Fibroblast of villous mesenchyme (primary cell): ENCODE measurements at regions not wholly inside any gene's neighbourhood (a gene's known extent, or its start where the extent isn't known, plus 50 kb on each side); places are given as distances from the start of the nearest gene placed in this dataset.
A peak's percentile ranks its signal among the peaks of the same experiment; 100 is the strongest.

Experiments used
- DNase-seq: peaks from one replicate; pipeline ENCODE4 v3.0.0-alpha.2; 2010; ENCODE audit warnings: low read depth
- H3K4me3 ChIP-seq: 2 replicates; pipeline ENCODE4 v1.5.1; 2011; ENCODE audit warnings: low read depth, mild to moderate bottlenecking, low read length
- TF ChIP-seq, protein P1 (sequence below): IDR thresholded peaks from 2 replicates; pipeline ENCODE4 v1.5.1; 2012; ENCODE audit warnings: low read depth, mild to moderate bottlenecking, low read length; ENCODE audit not compliant: insufficient read depth

DNA sequence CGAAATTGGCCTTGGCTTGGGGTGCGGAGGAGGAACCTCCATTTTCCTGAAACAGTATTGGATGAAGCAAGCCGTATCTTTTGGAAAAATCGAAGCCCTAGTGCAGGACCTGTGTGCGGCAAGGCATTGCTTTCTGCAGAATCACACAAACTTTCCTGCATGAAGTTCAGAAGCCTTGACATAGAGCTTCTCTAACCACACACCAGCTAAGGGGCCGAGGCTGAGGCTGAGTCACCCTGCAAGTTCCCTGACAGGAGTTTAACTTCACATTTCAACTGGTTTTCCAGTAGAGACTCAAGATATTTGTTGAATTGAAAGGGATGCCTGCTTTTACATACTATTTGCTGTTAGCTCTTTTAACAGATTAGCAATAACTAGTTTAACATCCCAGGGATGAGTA lies 67.8 kb downstream of the TCF20 start:
- DNase-seq, result peak; percentile 14
- no peak overlapping the region for H3K4me3 ChIP-seq

DNA sequence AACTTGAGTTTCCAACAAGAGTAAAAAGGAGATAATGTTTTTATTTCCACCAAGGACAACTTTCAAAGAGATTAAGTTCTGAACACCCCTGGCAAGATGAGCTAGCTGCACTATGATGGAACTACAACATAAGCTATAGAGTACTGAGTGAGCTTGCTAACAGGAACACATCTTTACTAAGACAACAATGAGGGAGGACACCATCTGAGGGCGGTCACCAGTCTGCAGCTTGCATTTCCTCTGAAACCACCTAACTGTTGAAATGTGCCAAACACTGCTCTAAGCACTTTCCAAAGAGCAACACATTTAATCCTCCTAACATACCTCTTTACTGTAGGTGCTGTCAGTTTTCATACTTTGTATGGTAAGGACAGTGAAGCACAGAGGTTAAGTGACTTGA lies 68.4 kb downstream of the TCF20 start:
- no peak for DNase-seq
- TF ChIP-seq, protein P1, sequence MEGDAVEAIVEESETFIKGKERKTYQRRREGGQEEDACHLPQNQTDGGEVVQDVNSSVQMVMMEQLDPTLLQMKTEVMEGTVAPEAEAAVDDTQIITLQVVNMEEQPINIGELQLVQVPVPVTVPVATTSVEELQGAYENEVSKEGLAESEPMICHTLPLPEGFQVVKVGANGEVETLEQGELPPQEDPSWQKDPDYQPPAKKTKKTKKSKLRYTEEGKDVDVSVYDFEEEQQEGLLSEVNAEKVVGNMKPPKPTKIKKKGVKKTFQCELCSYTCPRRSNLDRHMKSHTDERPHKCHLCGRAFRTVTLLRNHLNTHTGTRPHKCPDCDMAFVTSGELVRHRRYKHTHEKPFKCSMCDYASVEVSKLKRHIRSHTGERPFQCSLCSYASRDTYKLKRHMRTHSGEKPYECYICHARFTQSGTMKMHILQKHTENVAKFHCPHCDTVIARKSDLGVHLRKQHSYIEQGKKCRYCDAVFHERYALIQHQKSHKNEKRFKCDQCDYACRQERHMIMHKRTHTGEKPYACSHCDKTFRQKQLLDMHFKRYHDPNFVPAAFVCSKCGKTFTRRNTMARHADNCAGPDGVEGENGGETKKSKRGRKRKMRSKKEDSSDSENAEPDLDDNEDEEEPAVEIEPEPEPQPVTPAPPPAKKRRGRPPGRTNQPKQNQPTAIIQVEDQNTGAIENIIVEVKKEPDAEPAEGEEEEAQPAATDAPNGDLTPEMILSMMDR, result no peak
- no peak overlapping the region for H3K4me3 ChIP-seq

More for the DNA sequence above, 67.8 kb downstream of the TCF20 start:
- TF ChIP-seq, protein P1, result no peak

DNA sequence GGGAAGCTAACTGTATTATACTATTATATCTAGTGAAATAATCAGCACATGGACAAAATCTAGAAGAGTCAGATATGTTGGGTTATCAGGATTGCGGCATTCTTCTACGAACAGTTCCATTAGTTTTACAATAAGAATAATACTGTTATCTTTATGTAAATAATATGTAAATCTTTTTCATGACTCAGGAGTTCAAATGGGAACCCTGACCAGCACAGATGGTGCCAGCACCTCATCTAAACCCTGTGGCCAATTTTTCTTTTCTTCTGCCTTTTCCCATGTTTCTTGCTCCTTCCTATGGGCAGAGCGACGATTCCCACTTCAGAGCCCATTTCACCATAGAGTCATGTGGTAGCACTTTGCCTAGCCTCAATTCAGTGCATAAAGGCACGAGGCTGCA lies 68.4 kb upstream of the CYP2D6 start:
- no peak for DNase-seq
- TF ChIP-seq, protein P1, result no peak
- H3K4me3 ChIP-seq, result no peak overlapping the region

DNA sequence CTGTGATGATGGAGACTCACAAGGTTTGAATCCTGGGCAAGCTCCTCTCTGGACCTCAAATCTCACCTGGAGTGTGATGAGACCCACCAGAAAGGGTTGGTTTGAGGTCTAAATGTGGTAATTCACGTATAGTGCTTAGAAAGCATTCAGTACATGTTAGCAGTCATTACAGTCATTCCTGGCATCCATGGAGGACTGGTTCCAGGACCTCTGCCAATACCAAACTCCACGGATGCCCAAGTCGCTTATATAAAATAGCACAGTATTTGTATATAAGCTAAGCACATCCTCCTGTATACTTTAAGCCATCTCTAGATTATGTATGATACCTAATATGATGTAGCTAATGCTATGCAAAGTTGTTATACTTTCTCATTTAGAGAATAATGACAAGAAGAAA lies 67.6 kb upstream of the CYP2D6 start:
- H3K4me3 ChIP-seq, result no peak overlapping the region
- DNase-seq, result no peak
- TF ChIP-seq, protein P1, result no peak

DNA sequence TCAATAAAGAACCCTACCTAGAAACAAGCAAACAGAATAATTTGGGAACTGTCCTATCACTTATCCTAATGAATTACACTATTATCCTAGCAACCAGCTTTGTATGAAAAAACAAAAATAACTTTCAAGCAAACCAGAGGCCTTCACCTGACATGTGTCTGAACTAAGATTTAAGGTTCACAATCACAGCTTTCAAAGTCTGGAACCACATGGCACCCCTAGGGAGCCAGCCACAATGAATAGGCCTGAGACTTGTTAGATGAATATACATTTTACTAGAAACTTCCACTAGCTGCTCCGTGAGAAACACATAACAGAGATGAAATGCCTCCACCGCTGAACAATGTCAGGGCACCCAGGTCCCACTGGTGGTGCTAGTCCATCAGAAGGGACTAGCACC lies 65.8 kb upstream of the CYP2D6 start:
- no peak for DNase-seq
- H3K4me3 ChIP-seq, result no peak overlapping the region
- TF ChIP-seq, protein P1, result no peak

DNA sequence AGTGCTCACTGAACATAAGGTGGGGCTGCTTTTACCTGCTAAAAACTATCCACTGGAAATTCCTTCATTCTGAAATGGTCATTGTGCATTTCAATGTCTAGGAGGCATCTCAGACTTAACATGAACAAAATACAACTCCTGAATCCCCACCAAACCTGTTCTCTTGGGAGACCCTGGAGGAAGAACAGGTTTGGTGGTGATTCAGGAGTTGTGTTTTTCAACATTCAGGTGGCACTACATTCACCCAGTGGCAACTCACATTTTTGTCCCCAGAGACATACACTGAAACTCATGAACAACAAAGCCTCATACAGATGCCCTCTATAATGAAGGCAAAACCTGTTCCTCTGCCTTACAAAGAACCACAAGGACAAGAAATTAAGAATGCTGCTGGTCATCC lies 64.3 kb upstream of the CYP2D6 start:
- no peak for DNase-seq
- H3K4me3 ChIP-seq, result no peak overlapping the region
- TF ChIP-seq, protein P1, result no peak

DNA sequence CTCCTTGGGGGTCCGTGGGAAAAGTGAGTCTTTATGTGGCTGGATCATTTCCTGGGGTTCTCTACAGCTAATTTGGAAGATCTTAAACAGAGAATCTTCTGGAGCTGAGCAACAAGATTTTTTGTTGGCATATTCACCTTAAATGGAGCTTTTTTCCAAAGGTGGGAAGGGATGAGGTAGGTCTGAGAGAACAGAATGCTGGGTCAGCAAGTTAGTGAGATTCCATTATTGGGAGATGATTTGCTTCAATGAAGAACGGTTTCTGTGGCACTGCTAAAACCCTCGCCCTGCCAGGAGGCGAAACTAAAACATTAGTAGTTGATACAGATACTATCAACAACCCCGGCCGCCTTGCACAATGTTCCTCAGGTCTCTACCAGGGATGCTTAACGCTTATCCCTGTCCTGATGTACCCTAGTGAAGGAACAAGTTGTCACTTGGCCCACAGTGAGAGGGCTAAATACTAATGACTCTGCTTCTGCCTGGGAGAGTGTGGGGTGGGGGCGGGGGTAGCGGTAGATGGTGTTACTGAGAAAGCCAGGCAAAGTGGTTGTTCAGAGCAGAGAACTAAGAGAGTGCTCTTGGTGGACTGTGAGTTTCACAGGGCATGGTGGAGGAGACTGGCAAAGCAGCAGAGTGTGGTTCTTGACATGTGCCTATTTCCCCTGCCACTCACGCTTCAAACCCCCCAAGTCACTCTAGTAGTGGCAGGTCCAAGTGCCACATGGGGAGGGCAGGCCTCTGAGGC lies 63.7 kb upstream of the CYP2D6 start:
- no peak overlapping the region for H3K4me3 ChIP-seq
- TF ChIP-seq, protein P1, result no peak
- no peak for DNase-seq
